ENCODE measurements at regions not wholly inside any gene's neighbourhood (a gene's known extent, or its start where the extent isn't known, plus 50 kb on each side); places are given as distances from the start of the nearest gene placed in this dataset.
"Not testable (repeated sequence)": the region's sequence is repeated elsewhere in the genome, so short reads cannot be mapped to it uniquely, and the experiment has no call there.

DNA sequence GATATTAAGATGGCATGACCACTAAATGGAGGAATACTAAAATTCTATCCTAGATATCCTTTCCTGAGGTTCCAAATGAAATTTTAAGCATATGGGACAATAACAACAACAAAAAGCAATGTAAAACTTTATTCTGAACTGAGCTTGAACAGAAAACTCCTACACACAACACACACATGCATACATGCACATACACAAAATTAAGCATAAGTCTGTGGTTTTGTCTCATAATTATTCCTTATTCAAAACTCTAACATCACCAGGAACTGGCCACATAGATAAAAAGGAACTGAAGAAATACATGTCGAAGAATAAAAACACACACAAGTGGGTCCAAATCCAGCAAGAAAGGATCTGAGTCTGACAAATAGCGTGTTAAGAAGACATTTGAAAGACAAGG lies 168.0 kb downstream of the COX18 start:
- no peak overlapping the region for H3K27ac ChIP-seq (ENCODE audit: low read length)
- no peaks in the 10 kb centered on the region for H3K9me3 ChIP-seq (ENCODE audit: control insufficient read depth, low read depth, low read length)
- H3K27me3 ChIP-seq (ENCODE audit: control insufficient read depth, insufficient read depth, low read length): no peaks in the 10 kb centered on the region
- no peak overlapping the region for H3K9ac ChIP-seq (ENCODE audit: low read length)
- no peaks in the 10 kb centered on the region for H3K36me3 ChIP-seq (ENCODE audit: control insufficient read depth, low read depth, low read length)
- H3K4me3 ChIP-seq (ENCODE audit: low read length): no peak overlapping the region
- peaks cover 8% of the 10 kb centered on the region for H3K4me1 ChIP-seq (ENCODE audit: control insufficient read depth, low read depth, low read length)

- no peak overlapping the region for H3K9ac ChIP-seq (ENCODE audit: low read length)
- H3K9me3 ChIP-seq (ENCODE audit: control insufficient read depth, low read depth, low read length): no peaks in the 10 kb centered on the region
- H3K4me3 ChIP-seq (ENCODE audit: low read length): no peak overlapping the region
- no peaks in the 10 kb centered on the region for H3K27me3 ChIP-seq (ENCODE audit: control insufficient read depth, insufficient read depth, low read length)
- no peaks in the 10 kb centered on the region for H3K36me3 ChIP-seq (ENCODE audit: control insufficient read depth, low read depth, low read length)
- H3K4me1 ChIP-seq (ENCODE audit: control insufficient read depth, low read depth, low read length): peaks cover 8% of the 10 kb centered on the region
- no peak overlapping the region for H3K27ac ChIP-seq (ENCODE audit: low read length)
Observed at GRCh38 chr4:72900952-72901351, 168.6 kb downstream of the COX18 start.

- no peak overlapping the region for H3K27ac ChIP-seq (ENCODE audit: low read length)
- no peak overlapping the region for H3K9ac ChIP-seq (ENCODE audit: low read length)
- peaks cover 8% of the 10 kb centered on the region for H3K4me1 ChIP-seq (ENCODE audit: control insufficient read depth, low read depth, low read length)
- no peaks in the 10 kb centered on the region for H3K36me3 ChIP-seq (ENCODE audit: control insufficient read depth, low read depth, low read length)
- H3K4me3 ChIP-seq (ENCODE audit: low read length): no peak overlapping the region
- no peaks in the 10 kb centered on the region for H3K27me3 ChIP-seq (ENCODE audit: control insufficient read depth, insufficient read depth, low read length)
- H3K9me3 ChIP-seq (ENCODE audit: control insufficient read depth, low read depth, low read length): no peaks in the 10 kb centered on the region
Observed at GRCh38 chr4:72899621-72900020, 169.9 kb downstream of the COX18 start.

GRCh38 chr4:72899214-72899613 lies 170.3 kb downstream of the COX18 start:
- Histone ChIP-seq H3K4me1 (ENCODE audit: control insufficient read depth, low read depth, low read length) (peaks cover 11% of the 10 kb centered on the region), H3K36me3 (ENCODE audit: control insufficient read depth, low read depth, low read length) (no peaks in the 10 kb centered on the region), H3K27me3 (ENCODE audit: control insufficient read depth, insufficient read depth, low read length) (no peaks in the 10 kb centered on the region), H3K27ac (ENCODE audit: low read length) (no peak overlapping the region), H3K4me3 (ENCODE audit: low read length) (no peak overlapping the region), H3K9me3 (ENCODE audit: control insufficient read depth, low read depth, low read length) (no peaks in the 10 kb centered on the region), H3K9ac (ENCODE audit: low read length) (no peak overlapping the region)

- Histone ChIP-seq H3K4me3 (ENCODE audit: low read length) (no peak overlapping the region), H3K27ac (ENCODE audit: low read length) (no peak overlapping the region), H3K9me3 (ENCODE audit: control insufficient read depth, low read depth, low read length) (no peaks in the 10 kb centered on the region), H3K4me1 (ENCODE audit: control insufficient read depth, low read depth, low read length) (peaks cover 14% of the 10 kb centered on the region), H3K9ac (ENCODE audit: low read length) (no peak overlapping the region), H3K36me3 (ENCODE audit: control insufficient read depth, low read depth, low read length) (no peaks in the 10 kb centered on the region), H3K27me3 (ENCODE audit: control insufficient read depth, insufficient read depth, low read length) (no peaks in the 10 kb centered on the region)
Observed at GRCh38 chr4:72896515-72896914, 173.0 kb downstream of the COX18 start.

DNA sequence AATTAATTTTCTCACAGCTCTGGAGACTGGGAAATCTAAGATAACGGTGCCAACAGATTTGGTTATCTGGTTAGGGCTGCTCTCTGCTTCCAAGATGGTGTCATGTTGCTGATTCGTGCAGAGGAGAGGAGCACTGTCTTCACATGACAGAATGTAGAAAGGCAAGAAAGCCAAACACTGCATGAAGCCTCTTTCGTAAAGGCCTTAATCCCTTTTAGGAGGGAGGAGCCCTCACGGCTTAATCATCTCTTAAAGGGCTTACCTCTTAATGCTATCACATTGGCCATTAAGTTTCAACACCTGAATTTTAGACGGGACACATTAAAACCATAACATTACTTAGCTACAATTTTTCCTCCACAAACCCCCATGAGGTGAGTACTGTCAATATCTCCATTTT lies 174.1 kb downstream of the COX18 start:
- Histone ChIP-seq H3K27me3 (ENCODE audit: control insufficient read depth, insufficient read depth, low read length) (no peaks in the 10 kb centered on the region), H3K4me1 (ENCODE audit: control insufficient read depth, low read depth, low read length) (peaks cover 14% of the 10 kb centered on the region), H3K27ac (ENCODE audit: low read length) (no peak overlapping the region)

GRCh38 chr4:72893354-72894066 lies 176.0 kb downstream of the COX18 start:
- Histone ChIP-seq H3K36me3 (ENCODE audit: control insufficient read depth, low read depth, low read length) (no peaks in the 10 kb centered on the region), H3K27ac (ENCODE audit: low read length) (no peak overlapping the region), H3K27me3 (ENCODE audit: control insufficient read depth, insufficient read depth, low read length) (no peaks in the 10 kb centered on the region), H3K9me3 (ENCODE audit: control insufficient read depth, low read depth, low read length) (no peaks in the 10 kb centered on the region), H3K9ac (ENCODE audit: low read length) (no peak overlapping the region), H3K4me1 (ENCODE audit: control insufficient read depth, low read depth, low read length) (peaks cover 6% of the 10 kb centered on the region), H3K4me3 (ENCODE audit: low read length) (no peak overlapping the region)

More for the DNA sequence above, 174.1 kb downstream of the COX18 start:
- Histone ChIP-seq H3K9ac (ENCODE audit: low read length) (no peak overlapping the region), H3K4me3 (ENCODE audit: low read length) (no peak overlapping the region), H3K9me3 (ENCODE audit: control insufficient read depth, low read depth, low read length) (no peaks in the 10 kb centered on the region), H3K36me3 (ENCODE audit: control insufficient read depth, low read depth, low read length) (no peaks in the 10 kb centered on the region)

GRCh38 chr4:72888331-72888730 lies 181.2 kb downstream of the COX18 start:
- no peak overlapping the region for H3K9ac ChIP-seq (ENCODE audit: low read length)
- H3K4me1 ChIP-seq (ENCODE audit: control insufficient read depth, low read depth, low read length): peaks cover 13% of the 10 kb centered on the region
- no peak overlapping the region for H3K27ac ChIP-seq (ENCODE audit: low read length)
- no peaks in the 10 kb centered on the region for H3K9me3 ChIP-seq (ENCODE audit: control insufficient read depth, low read depth, low read length)
- no peaks in the 10 kb centered on the region for H3K27me3 ChIP-seq (ENCODE audit: control insufficient read depth, insufficient read depth, low read length)
- H3K36me3 ChIP-seq (ENCODE audit: control insufficient read depth, low read depth, low read length): no peaks in the 10 kb centered on the region
- no peak overlapping the region for H3K4me3 ChIP-seq (ENCODE audit: low read length)

GRCh38 chr4:72887152-72887551 lies 182.4 kb downstream of the COX18 start:
- Histone ChIP-seq H3K27me3 (ENCODE audit: control insufficient read depth, insufficient read depth, low read length) (no peaks in the 10 kb centered on the region), H3K4me3 (ENCODE audit: low read length) (peak overlapping the region; percentile 30), H3K9ac (ENCODE audit: low read length) (no peak overlapping the region), H3K36me3 (ENCODE audit: control insufficient read depth, low read depth, low read length) (no peaks in the 10 kb centered on the region), H3K27ac (ENCODE audit: low read length) (no peak overlapping the region), H3K9me3 (ENCODE audit: control insufficient read depth, low read depth, low read length) (no peaks in the 10 kb centered on the region), H3K4me1 (ENCODE audit: control insufficient read depth, low read depth, low read length) (peaks cover 13% of the 10 kb centered on the region)

GRCh38 chr4:72886602-72887001 lies 182.9 kb downstream of the COX18 start:
- H3K4me3 ChIP-seq (ENCODE audit: low read length): peak overlapping the region; percentile 30
- no peak overlapping the region for H3K27ac ChIP-seq (ENCODE audit: low read length)
- H3K4me1 ChIP-seq (ENCODE audit: control insufficient read depth, low read depth, low read length): peaks cover 13% of the 10 kb centered on the region
- H3K36me3 ChIP-seq (ENCODE audit: control insufficient read depth, low read depth, low read length): no peaks in the 10 kb centered on the region
- no peaks in the 10 kb centered on the region for H3K9me3 ChIP-seq (ENCODE audit: control insufficient read depth, low read depth, low read length)
- no peaks in the 10 kb centered on the region for H3K27me3 ChIP-seq (ENCODE audit: control insufficient read depth, insufficient read depth, low read length)
- H3K9ac ChIP-seq (ENCODE audit: low read length): no peak overlapping the region

DNA sequence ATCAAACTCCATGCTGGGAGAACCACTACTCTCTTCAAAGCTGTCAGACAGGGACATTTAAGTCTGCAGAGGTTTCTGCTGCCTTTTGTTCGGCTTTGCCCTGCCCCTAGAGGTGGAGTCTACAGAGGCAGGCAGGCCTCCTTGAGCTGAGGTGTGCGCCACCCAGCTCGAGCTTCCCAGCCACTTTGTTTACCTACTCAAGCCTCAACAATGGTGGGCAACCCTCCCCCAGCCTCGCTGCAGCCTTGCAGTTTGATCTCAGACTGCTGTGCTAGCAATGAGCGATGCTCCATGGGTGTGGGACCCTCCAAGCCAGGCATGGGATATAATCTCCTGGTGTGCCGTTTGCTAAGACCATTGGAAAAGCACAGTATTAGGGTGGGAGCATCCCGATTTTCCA lies 185.3 kb downstream of the COX18 start:
- not testable (repeated sequence) for H3K9ac ChIP-seq (ENCODE audit: low read length); H3K4me3 ChIP-seq (ENCODE audit: low read length); H3K27me3 ChIP-seq (ENCODE audit: control insufficient read depth, insufficient read depth, low read length); H3K36me3 ChIP-seq (ENCODE audit: control insufficient read depth, low read depth, low read length); H3K9me3 ChIP-seq (ENCODE audit: control insufficient read depth, low read depth, low read length); H3K27ac ChIP-seq (ENCODE audit: low read length)
- H3K4me1 ChIP-seq (ENCODE audit: control insufficient read depth, low read depth, low read length): peaks cover 13% of the 10 kb centered on the region

DNA sequence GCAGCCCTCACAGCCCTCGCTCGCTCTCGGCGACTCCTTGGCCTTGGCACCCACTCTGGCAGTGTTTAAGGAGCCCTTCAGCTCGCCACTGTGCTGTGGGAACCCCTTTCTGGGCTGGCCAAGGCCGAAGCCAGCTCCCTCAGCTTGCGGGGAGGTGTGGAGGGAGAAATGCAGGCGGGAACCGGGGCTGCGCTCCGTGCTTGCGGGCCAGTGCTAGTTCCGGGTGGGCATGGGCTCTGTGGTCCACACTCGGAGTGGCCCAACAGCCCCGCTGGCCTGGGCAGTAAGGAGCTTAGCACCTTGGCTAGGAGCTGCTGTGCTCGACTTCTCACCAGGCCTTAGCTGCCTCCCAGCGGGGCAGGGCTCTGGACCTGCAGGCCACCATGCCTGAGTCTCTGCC lies 192.6 kb downstream of the COX18 start:
- H3K9ac ChIP-seq (ENCODE audit: low read length): no peak overlapping the region
- H3K9me3 ChIP-seq (ENCODE audit: control insufficient read depth, low read depth, low read length): no peaks in the 10 kb centered on the region
- H3K4me1 ChIP-seq (ENCODE audit: control insufficient read depth, low read depth, low read length): no peaks in the 10 kb centered on the region
- no peak overlapping the region for H3K27ac ChIP-seq (ENCODE audit: low read length)
- H3K27me3 ChIP-seq (ENCODE audit: control insufficient read depth, insufficient read depth, low read length): no peaks in the 10 kb centered on the region
- no peaks in the 10 kb centered on the region for H3K36me3 ChIP-seq (ENCODE audit: control insufficient read depth, low read depth, low read length)
- no peak overlapping the region for H3K4me3 ChIP-seq (ENCODE audit: low read length)
